Endothelial cell (in vitro differentiated cells): ENCODE measurements at regions not wholly inside any gene's neighbourhood (a gene's known extent, or its start where the extent isn't known, plus 50 kb on each side); places are given as distances from the start of the nearest gene placed in this dataset.

Experiments used
- DNase-seq: peaks from one replicate; pipeline ENCODE4 v3.0.0; 2021; ENCODE audit warnings: low spot score
- H3K27ac Mint-ChIP-seq: one replicate; pipeline ENCODE4 v1.8.0; 2021; ENCODE audit warnings: mixed read lengths, inconsistent platforms; ENCODE audit not compliant: unreplicated experiment
- H3K27me3 Mint-ChIP-seq: one replicate; pipeline ENCODE4 v1.8.0; 2021; ENCODE audit warnings: mild to moderate bottlenecking, moderate library complexity, mixed read lengths, inconsistent platforms; ENCODE audit not compliant: unreplicated experiment
- H3K36me3 Mint-ChIP-seq: one replicate; pipeline ENCODE4 v1.8.0; 2021; ENCODE audit warnings: mild to moderate bottlenecking, low read depth, mixed read lengths, inconsistent platforms; ENCODE audit not compliant: unreplicated experiment
- H3K4me1 Mint-ChIP-seq: one replicate; pipeline ENCODE4 v1.8.0; 2021; ENCODE audit warnings: mild to moderate bottlenecking, mixed read lengths, inconsistent platforms; ENCODE audit not compliant: unreplicated experiment
- H3K4me3 Mint-ChIP-seq: one replicate; pipeline ENCODE4 v1.8.0; 2021; ENCODE audit warnings: mild to moderate bottlenecking, mixed read lengths, inconsistent platforms; ENCODE audit not compliant: unreplicated experiment
- H3K9me3 Mint-ChIP-seq: one replicate; pipeline ENCODE4 v1.8.0; 2021; ENCODE audit warnings: mixed read lengths, inconsistent platforms; ENCODE audit not compliant: unreplicated experiment
- CTCF ChIP-seq: fragments of 200-600 bp; sonication (generic); IDR thresholded peaks from one replicate; pipeline ENCODE4 v1.5.0; 2021; ENCODE audit warnings: antibody characterized with exemption; ENCODE audit not compliant: unreplicated experiment

GRCh38 chr20:11844691-11845090 lies 73.0 kb upstream of the BTBD3 start:
- no peak for TF ChIP-seq CTCF
- Mint-ChIP-seq H3K27ac (no peak overlapping the region), H3K36me3 (no peaks in the 10 kb centered on the region), H3K9me3 (no peaks in the 10 kb centered on the region), H3K4me3 (no peak overlapping the region), H3K27me3 (no peaks in the 10 kb centered on the region), H3K4me1 (peaks cover 2% of the 10 kb centered on the region)
- DNase-seq: no peak

GRCh38 chr20:11845340-11845739 lies 72.4 kb upstream of the BTBD3 start:
- peaks cover 2% of the 10 kb centered on the region for H3K4me1 Mint-ChIP-seq
- H3K4me3 Mint-ChIP-seq: no peak overlapping the region
- no peaks in the 10 kb centered on the region for H3K36me3 Mint-ChIP-seq
- TF ChIP-seq CTCF: no peak
- no peaks in the 10 kb centered on the region for H3K9me3 Mint-ChIP-seq
- no peak overlapping the region for H3K27ac Mint-ChIP-seq
- DNase-seq: no peak
- no peaks in the 10 kb centered on the region for H3K27me3 Mint-ChIP-seq

- Mint-ChIP-seq H3K4me3 (no peak overlapping the region), H3K27ac (no peak overlapping the region), H3K4me1 (peaks cover 2% of the 10 kb centered on the region), H3K27me3 (no peaks in the 10 kb centered on the region), H3K9me3 (no peaks in the 10 kb centered on the region), H3K36me3 (no peaks in the 10 kb centered on the region)
- TF ChIP-seq CTCF: no peak
- no peak for DNase-seq
Observed at GRCh38 chr20:11846131-11846530, 71.6 kb upstream of the BTBD3 start.

GRCh38 chr20:11847827-11848226 lies 69.9 kb upstream of the BTBD3 start:
- H3K4me1 Mint-ChIP-seq: peaks cover 2% of the 10 kb centered on the region
- H3K27me3 Mint-ChIP-seq: no peaks in the 10 kb centered on the region
- H3K27ac Mint-ChIP-seq: no peak overlapping the region
- H3K9me3 Mint-ChIP-seq: no peaks in the 10 kb centered on the region
- no peak for TF ChIP-seq CTCF
- H3K36me3 Mint-ChIP-seq: no peaks in the 10 kb centered on the region
- DNase-seq: no peak
- H3K4me3 Mint-ChIP-seq: no peak overlapping the region

- H3K9me3 Mint-ChIP-seq: no peaks in the 10 kb centered on the region
- no peak for DNase-seq
- H3K36me3 Mint-ChIP-seq: no peaks in the 10 kb centered on the region
- no peak for TF ChIP-seq CTCF
- H3K4me3 Mint-ChIP-seq: no peak overlapping the region
- no peaks in the 10 kb centered on the region for H3K27me3 Mint-ChIP-seq
- no peak overlapping the region for H3K27ac Mint-ChIP-seq
- no peaks in the 10 kb centered on the region for H3K4me1 Mint-ChIP-seq
Observed at GRCh38 chr20:11849270-11849915, 68.3 kb upstream of the BTBD3 start.
